NCI-H748 treated with DMSO at 0.1 percent for 48 hours (cell line): ENCODE measurements at regions not wholly inside any gene's neighbourhood (a gene's known extent, or its start where the extent isn't known, plus 50 kb on each side); places are given as distances from the start of the nearest gene placed in this dataset.

Source experiments
- DNase-seq: peaks from one replicate; lab custom pipeline; 2025; lab: John Stamatoyannopoulos, UW

GRCh38 chr2:103959174-103960128 lies 894.5 kb upstream of the POU3F3 start:
- DNase-seq: peak; percentile 28

- DNase-seq: no peak
Measured at GRCh38 chr2:103960129-103960513, 893.8 kb upstream of the POU3F3 start.

GRCh38 chr2:103960951-103961350 lies 893.0 kb upstream of the POU3F3 start:
- no peak for DNase-seq

GRCh38 chr2:103961862-103962261 lies 892.1 kb upstream of the POU3F3 start:
- no peak for DNase-seq

GRCh38 chr2:103962670-103963069 lies 891.2 kb upstream of the POU3F3 start:
- no peak for DNase-seq

- no peak for DNase-seq
Measured at GRCh38 chr2:103963146-103963725, 890.7 kb upstream of the POU3F3 start.

- DNase-seq: no peak
Measured at GRCh38 chr2:103977241-103977640, 876.7 kb upstream of the POU3F3 start.

DNA sequence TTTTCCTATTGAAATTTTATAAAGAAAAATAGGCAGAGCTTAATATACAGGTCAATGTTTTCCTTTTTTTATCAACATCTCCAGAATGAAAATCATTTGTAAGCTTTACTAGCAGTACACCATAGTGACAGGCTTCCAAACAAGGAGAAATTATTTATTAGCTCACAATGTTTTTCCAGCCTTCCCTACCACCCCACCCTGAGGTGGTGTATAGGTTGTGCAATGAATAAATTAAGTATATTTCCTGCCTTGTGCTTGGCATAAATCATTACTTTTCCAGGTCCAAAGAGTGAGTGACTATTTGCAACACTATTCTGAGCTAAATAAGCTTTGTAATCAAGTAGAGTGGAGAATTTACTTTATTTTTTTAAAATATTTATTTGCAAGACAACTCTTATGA lies 876.2 kb upstream of the POU3F3 start:
- no peak for DNase-seq

DNA sequence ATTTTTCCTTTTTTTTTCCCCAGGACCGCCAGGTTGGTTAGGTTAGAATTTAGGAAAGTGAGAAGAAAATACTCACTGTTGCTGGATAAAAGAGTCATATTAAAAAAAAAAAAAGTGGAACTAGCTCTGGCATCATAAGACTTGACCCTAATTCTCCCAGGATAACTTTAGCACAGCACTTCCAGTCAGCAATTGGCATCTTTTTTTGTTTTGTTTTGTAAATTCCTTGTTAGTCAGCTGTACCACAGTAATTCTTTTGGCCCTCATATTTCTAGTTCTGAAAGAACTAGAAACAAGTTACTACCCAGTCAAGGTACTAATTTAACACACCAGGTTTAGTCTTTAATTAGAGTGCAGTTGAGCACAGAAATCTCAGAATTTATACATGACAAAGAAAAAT lies 873.5 kb upstream of the POU3F3 start:
- DNase-seq: no peak

- no peak for DNase-seq
Measured at GRCh38 chr2:103982691-103983090, 871.2 kb upstream of the POU3F3 start.

- no peak for DNase-seq
Measured at GRCh38 chr2:103986001-103986400, 867.9 kb upstream of the POU3F3 start.

DNA sequence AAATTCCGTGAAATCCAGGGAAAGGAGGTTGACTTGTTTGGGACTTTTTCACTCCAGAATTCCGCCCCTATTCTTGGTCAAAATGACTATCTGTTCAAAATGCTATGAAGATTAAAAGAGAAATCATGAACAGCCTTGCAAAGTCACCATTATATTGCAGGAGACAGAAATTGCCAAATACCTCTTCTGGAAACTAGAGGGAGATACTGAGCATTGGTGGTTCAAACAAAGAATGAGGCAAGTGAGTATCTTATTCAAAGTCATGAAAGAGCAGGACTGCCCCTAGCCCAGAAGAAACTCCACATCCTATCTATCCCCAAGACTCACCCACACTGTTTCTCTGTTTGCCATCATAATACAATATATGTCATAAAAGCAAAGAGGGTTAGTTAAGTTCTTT lies 862.3 kb upstream of the POU3F3 start:
- no peak for DNase-seq

DNA sequence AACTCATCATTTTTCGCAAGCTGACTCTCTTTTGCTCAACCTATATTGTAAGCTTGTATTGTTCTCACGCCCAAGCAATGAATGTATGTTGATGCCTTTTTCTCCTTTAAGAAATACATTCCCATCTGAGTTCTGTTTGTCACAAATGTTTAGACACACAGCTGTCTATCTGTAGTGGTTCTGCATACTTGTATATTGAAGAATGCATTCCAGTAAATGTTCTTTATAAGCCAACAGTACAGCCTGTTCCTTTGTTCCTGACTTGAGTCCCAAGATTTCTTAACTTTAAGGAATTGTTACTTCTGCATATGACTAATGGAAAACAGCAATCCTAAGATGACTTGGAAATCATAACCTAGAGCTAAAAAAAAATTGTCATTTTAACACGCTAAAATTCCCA lies 849.1 kb upstream of the POU3F3 start:
- DNase-seq: no peak

GRCh38 chr2:104016801-104017200 lies 837.1 kb upstream of the POU3F3 start:
- DNase-seq: no peak

GRCh38 chr2:104023306-104023705 lies 830.6 kb upstream of the POU3F3 start:
- no peak for DNase-seq

- DNase-seq: no peak
Measured at GRCh38 chr2:104023765-104024164, 830.1 kb upstream of the POU3F3 start.

DNA sequence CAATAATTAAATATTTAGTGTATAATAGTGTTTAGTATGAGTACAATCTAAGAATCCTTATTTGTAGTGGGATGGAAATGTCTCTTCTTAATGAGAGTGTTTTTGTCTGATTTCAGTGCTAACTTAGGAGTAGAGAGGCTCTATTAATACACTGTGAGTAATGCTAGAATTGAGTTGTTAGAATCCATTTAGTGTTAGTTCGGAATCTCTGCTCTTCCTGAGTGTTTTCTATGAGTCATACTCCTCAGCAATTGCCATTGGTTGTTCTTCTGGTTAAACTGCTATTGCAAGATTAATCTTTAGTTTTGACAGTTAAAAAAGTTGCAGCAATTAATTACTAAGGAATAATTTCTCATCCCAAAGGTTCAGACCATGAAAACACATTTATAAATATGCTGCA lies 828.6 kb upstream of the POU3F3 start:
- DNase-seq: no peak

- DNase-seq: no peak
Measured at GRCh38 chr2:104026725-104027124, 827.2 kb upstream of the POU3F3 start.

- no peak for DNase-seq
Measured at GRCh38 chr2:104027321-104027720, 826.6 kb upstream of the POU3F3 start.

- no peak for DNase-seq
Measured at GRCh38 chr2:104028061-104028460, 825.9 kb upstream of the POU3F3 start.

- DNase-seq: peak; percentile 2
Measured at GRCh38 chr2:104033399-104033798, 820.5 kb upstream of the POU3F3 start.

- DNase-seq: no peak
Measured at GRCh38 chr2:104040771-104041170, 813.1 kb upstream of the POU3F3 start.

DNA sequence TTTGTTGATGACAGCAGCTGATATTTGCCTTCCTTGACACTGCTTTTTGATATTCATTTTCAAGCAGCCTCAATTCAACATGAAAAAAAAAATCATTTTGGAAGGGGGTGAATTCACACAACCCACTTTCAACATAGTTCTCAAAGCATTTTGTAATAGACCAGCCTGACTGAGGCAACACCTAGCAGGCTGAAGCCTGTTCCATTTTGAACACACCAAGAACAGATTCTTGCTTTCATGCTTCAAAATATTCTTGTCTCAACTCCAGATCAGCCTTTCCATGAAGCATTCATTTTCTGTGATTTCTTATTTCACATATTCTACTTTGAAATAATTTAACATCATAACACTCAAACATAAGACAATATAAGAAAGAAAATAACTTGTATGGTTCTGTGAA lies 812.6 kb upstream of the POU3F3 start:
- no peak for DNase-seq

- no peak for DNase-seq
Measured at GRCh38 chr2:104043864-104044263, 810.1 kb upstream of the POU3F3 start.
